ENCODE measurements at regions not wholly inside any gene's neighbourhood (a gene's known extent, or its start where the extent isn't known, plus 50 kb on each side); places are given as distances from the start of the nearest gene placed in this dataset.

GRCh38 chr16:80006241-80007215, 406.0 kb upstream of the MAF start:
- Histone ChIP-seq H3K4me3 (ENCODE audit: low read length) (no peak overlapping the region), H3K36me3 (ENCODE audit: insufficient read depth, low read length) (no peaks in the 10 kb centered on the region)

GRCh38 chr16:80004113-80004512, 403.6 kb upstream of the MAF start:
- Histone ChIP-seq H3K27me3 (ENCODE audit: insufficient read depth, low read length) (no peaks in the 10 kb centered on the region), H3K4me1 (ENCODE audit: insufficient read depth, low read length) (no peaks in the 10 kb centered on the region), H3K4me3 (ENCODE audit: low read length) (no peak overlapping the region), H3K9me3 (ENCODE audit: insufficient read depth, low read depth, low read length) (no peaks in the 10 kb centered on the region), H3K27ac (ENCODE audit: low read depth, low read length) (no peak overlapping the region), H3K36me3 (ENCODE audit: insufficient read depth, low read length) (no peaks in the 10 kb centered on the region), H3K9ac (ENCODE audit: low read depth, low read length) (no peak overlapping the region)
- WGBS: 97% methylated on average over 6 of the region's 6 CpGs

More at GRCh38 chr16:80006241-80007215, 406.0 kb upstream of the MAF start:
- WGBS: 89% methylated on average over 15 of the region's 17 CpGs
- Histone ChIP-seq H3K27me3 (ENCODE audit: insufficient read depth, low read length) (no peaks in the 10 kb centered on the region), H3K9ac (ENCODE audit: low read depth, low read length) (no peak overlapping the region), H3K27ac (ENCODE audit: low read depth, low read length) (no peak overlapping the region), H3K4me1 (ENCODE audit: insufficient read depth, low read length) (no peaks in the 10 kb centered on the region), H3K9me3 (ENCODE audit: insufficient read depth, low read depth, low read length) (no peaks in the 10 kb centered on the region)

GRCh38 chr16:80002261-80002660, 401.7 kb upstream of the MAF start:
- Histone ChIP-seq H3K27ac (ENCODE audit: low read depth, low read length) (no peak overlapping the region), H3K27me3 (ENCODE audit: insufficient read depth, low read length) (no peaks in the 10 kb centered on the region), H3K9ac (ENCODE audit: low read depth, low read length) (no peak overlapping the region), H3K4me1 (ENCODE audit: insufficient read depth, low read length) (no peaks in the 10 kb centered on the region), H3K36me3 (ENCODE audit: insufficient read depth, low read length) (no peaks in the 10 kb centered on the region), H3K9me3 (ENCODE audit: insufficient read depth, low read depth, low read length) (no peaks in the 10 kb centered on the region), H3K4me3 (ENCODE audit: low read length) (no peak overlapping the region)
- no CpG with 5 or more reads among the region's 2 CpGs for WGBS

GRCh38 chr16:79998143-79998542, 397.6 kb upstream of the MAF start:
- H3K27ac ChIP-seq (ENCODE audit: low read depth, low read length): no peak overlapping the region
- no peak overlapping the region for H3K4me3 ChIP-seq (ENCODE audit: low read length)
- no peak overlapping the region for H3K9ac ChIP-seq (ENCODE audit: low read depth, low read length)
- no peaks in the 10 kb centered on the region; the same call in 1 of the 2 replicates for H3K4me1 ChIP-seq (ENCODE audit: insufficient read depth, low read length)
- no peaks in the 10 kb centered on the region for H3K36me3 ChIP-seq (ENCODE audit: insufficient read depth, low read length)
- H3K27me3 ChIP-seq (ENCODE audit: insufficient read depth, low read length): no peaks in the 10 kb centered on the region
- no peaks in the 10 kb centered on the region for H3K9me3 ChIP-seq (ENCODE audit: insufficient read depth, low read depth, low read length)
- WGBS: 96% methylated on average over 4 of the region's 4 CpGs

- no peak overlapping the region for H3K4me3 ChIP-seq (ENCODE audit: low read length)
- no peak overlapping the region for H3K27ac ChIP-seq (ENCODE audit: low read depth, low read length)
- no peaks in the 10 kb centered on the region for H3K27me3 ChIP-seq (ENCODE audit: insufficient read depth, low read length)
- H3K4me1 ChIP-seq (ENCODE audit: insufficient read depth, low read length): peaks cover 4% of the 10 kb centered on the region
- no peaks in the 10 kb centered on the region for H3K9me3 ChIP-seq (ENCODE audit: insufficient read depth, low read depth, low read length)
- 88% methylated on average over 5 of the region's 6 CpGs for WGBS
- no peak overlapping the region for H3K9ac ChIP-seq (ENCODE audit: low read depth, low read length)
- H3K36me3 ChIP-seq (ENCODE audit: insufficient read depth, low read length): no peaks in the 10 kb centered on the region
These were observed 396.7 kb upstream of the MAF start for GRCh38 chr16:79997257-79997656.

- H3K27me3 ChIP-seq (ENCODE audit: insufficient read depth, low read length): no peaks in the 10 kb centered on the region
- 93% methylated on average over 3 of the region's 3 CpGs for WGBS
- peaks cover 5% of the 10 kb centered on the region for H3K4me1 ChIP-seq (ENCODE audit: insufficient read depth, low read length)
- no peaks in the 10 kb centered on the region for H3K9me3 ChIP-seq (ENCODE audit: insufficient read depth, low read depth, low read length)
- H3K9ac ChIP-seq (ENCODE audit: low read depth, low read length): no peak overlapping the region
- H3K36me3 ChIP-seq (ENCODE audit: insufficient read depth, low read length): no peaks in the 10 kb centered on the region
- no peak overlapping the region for H3K27ac ChIP-seq (ENCODE audit: low read depth, low read length)
- H3K4me3 ChIP-seq (ENCODE audit: low read length): no peak overlapping the region
These were observed 395.8 kb upstream of the MAF start for GRCh38 chr16:79996321-79996720.

GRCh38 chr16:79995315-79995714, 394.8 kb upstream of the MAF start:
- Histone ChIP-seq H3K27ac (ENCODE audit: low read depth, low read length) (no peak overlapping the region), H3K27me3 (ENCODE audit: insufficient read depth, low read length) (no peaks in the 10 kb centered on the region), H3K4me3 (ENCODE audit: low read length) (no peak overlapping the region), H3K4me1 (ENCODE audit: insufficient read depth, low read length) (peaks cover 5% of the 10 kb centered on the region), H3K36me3 (ENCODE audit: insufficient read depth, low read length) (no peaks in the 10 kb centered on the region), H3K9ac (ENCODE audit: low read depth, low read length) (no peak overlapping the region), H3K9me3 (ENCODE audit: insufficient read depth, low read depth, low read length) (no peaks in the 10 kb centered on the region)
- 95% methylated on average over 7 of the region's 7 CpGs for WGBS

- no peak overlapping the region for H3K4me3 ChIP-seq (ENCODE audit: low read length)
- no peaks in the 10 kb centered on the region for H3K27me3 ChIP-seq (ENCODE audit: insufficient read depth, low read length)
- WGBS: 56% methylated on average over 5 of the region's 5 CpGs
These were observed 393.9 kb upstream of the MAF start for GRCh38 chr16:79994418-79994817.

GRCh38 chr16:79993629-79994209, 393.2 kb upstream of the MAF start:
- WGBS: 97% methylated on average over 5 of the region's 5 CpGs
- no peak overlapping the region for H3K27ac ChIP-seq (ENCODE audit: low read depth, low read length)
- no peaks in the 10 kb centered on the region for H3K9me3 ChIP-seq (ENCODE audit: insufficient read depth, low read depth, low read length)
- H3K4me1 ChIP-seq (ENCODE audit: insufficient read depth, low read length): peaks cover 5% of the 10 kb centered on the region
- H3K9ac ChIP-seq (ENCODE audit: low read depth, low read length): no peak overlapping the region
- no peaks in the 10 kb centered on the region for H3K27me3 ChIP-seq (ENCODE audit: insufficient read depth, low read length)
- H3K4me3 ChIP-seq (ENCODE audit: low read length): no peak overlapping the region
- no peaks in the 10 kb centered on the region for H3K36me3 ChIP-seq (ENCODE audit: insufficient read depth, low read length)

More at GRCh38 chr16:79994418-79994817, 393.9 kb upstream of the MAF start:
- H3K36me3 ChIP-seq (ENCODE audit: insufficient read depth, low read length): no peaks in the 10 kb centered on the region
- no peaks in the 10 kb centered on the region for H3K9me3 ChIP-seq (ENCODE audit: insufficient read depth, low read depth, low read length)
- no peak overlapping the region for H3K9ac ChIP-seq (ENCODE audit: low read depth, low read length)
- peaks cover 5% of the 10 kb centered on the region for H3K4me1 ChIP-seq (ENCODE audit: insufficient read depth, low read length)
- no peak overlapping the region for H3K27ac ChIP-seq (ENCODE audit: low read depth, low read length)

GRCh38 chr16:79991969-79992368, 391.4 kb upstream of the MAF start:
- Histone ChIP-seq H3K9me3 (ENCODE audit: insufficient read depth, low read depth, low read length) (no peaks in the 10 kb centered on the region), H3K36me3 (ENCODE audit: insufficient read depth, low read length) (no peaks in the 10 kb centered on the region), H3K27ac (ENCODE audit: low read depth, low read length) (no peak overlapping the region), H3K27me3 (ENCODE audit: insufficient read depth, low read length) (no peaks in the 10 kb centered on the region), H3K4me1 (ENCODE audit: insufficient read depth, low read length) (peaks cover 5% of the 10 kb centered on the region), H3K9ac (ENCODE audit: low read depth, low read length) (no peak overlapping the region), H3K4me3 (ENCODE audit: low read length) (no peak overlapping the region)
- WGBS: 82% methylated on average over 4 of the region's 4 CpGs

GRCh38 chr16:79988721-79989220, 388.2 kb upstream of the MAF start:
- H3K27me3 ChIP-seq (ENCODE audit: insufficient read depth, low read length): no peaks in the 10 kb centered on the region
- 89% methylated on average over 3 of the region's 3 CpGs for WGBS
- H3K9ac ChIP-seq (ENCODE audit: low read depth, low read length): no peak overlapping the region
- peaks cover 5% of the 10 kb centered on the region for H3K4me1 ChIP-seq (ENCODE audit: insufficient read depth, low read length)
- H3K4me3 ChIP-seq (ENCODE audit: low read length): no peak overlapping the region
- H3K9me3 ChIP-seq (ENCODE audit: insufficient read depth, low read depth, low read length): no peaks in the 10 kb centered on the region
- H3K27ac ChIP-seq (ENCODE audit: low read depth, low read length): no peak overlapping the region
- no peaks in the 10 kb centered on the region for H3K36me3 ChIP-seq (ENCODE audit: insufficient read depth, low read length)
